ENCODE measurements at regions not wholly inside any gene's neighbourhood (a gene's known extent, or its start where the extent isn't known, plus 50 kb on each side); places are given as distances from the start of the nearest gene placed in this dataset.

- TF ChIP-seq CTCF (IDR thresholded peaks at IDR 0.05; ENCODE audit: low read depth, low read length) (no peak), POLR2A (IDR thresholded peaks at IDR 0.05; ENCODE audit: extremely low read depth, insufficient read length) (no peak), MAX (IDR thresholded peaks at IDR 0.05; ENCODE audit: low read depth, low read length) (no peak)
These were observed 85.5 kb upstream of the PMEPA1 start for GRCh38 chr20:57795342-57795697.

Data from NB4 (cell line).